ENCODE measurements at regions not wholly inside any gene's neighbourhood (a gene's known extent, or its start where the extent isn't known, plus 50 kb on each side); places are given as distances from the start of the nearest gene placed in this dataset.

- no peak overlapping the region for H3K27ac ChIP-seq
- no peaks in the 10 kb centered on the region for H3K36me3 ChIP-seq
- intact Hi-C loops (cut with DNase I), result no loop called here
- H3K4me1 ChIP-seq (replicated peaks), result no peaks in the 10 kb centered on the region
- H3K4me3 ChIP-seq, result no peak overlapping the region
- no peaks in the 10 kb centered on the region for H3K9me3 ChIP-seq
- TF ChIP-seq, protein P1, sequence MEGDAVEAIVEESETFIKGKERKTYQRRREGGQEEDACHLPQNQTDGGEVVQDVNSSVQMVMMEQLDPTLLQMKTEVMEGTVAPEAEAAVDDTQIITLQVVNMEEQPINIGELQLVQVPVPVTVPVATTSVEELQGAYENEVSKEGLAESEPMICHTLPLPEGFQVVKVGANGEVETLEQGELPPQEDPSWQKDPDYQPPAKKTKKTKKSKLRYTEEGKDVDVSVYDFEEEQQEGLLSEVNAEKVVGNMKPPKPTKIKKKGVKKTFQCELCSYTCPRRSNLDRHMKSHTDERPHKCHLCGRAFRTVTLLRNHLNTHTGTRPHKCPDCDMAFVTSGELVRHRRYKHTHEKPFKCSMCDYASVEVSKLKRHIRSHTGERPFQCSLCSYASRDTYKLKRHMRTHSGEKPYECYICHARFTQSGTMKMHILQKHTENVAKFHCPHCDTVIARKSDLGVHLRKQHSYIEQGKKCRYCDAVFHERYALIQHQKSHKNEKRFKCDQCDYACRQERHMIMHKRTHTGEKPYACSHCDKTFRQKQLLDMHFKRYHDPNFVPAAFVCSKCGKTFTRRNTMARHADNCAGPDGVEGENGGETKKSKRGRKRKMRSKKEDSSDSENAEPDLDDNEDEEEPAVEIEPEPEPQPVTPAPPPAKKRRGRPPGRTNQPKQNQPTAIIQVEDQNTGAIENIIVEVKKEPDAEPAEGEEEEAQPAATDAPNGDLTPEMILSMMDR (IDR thresholded peaks at IDR 0.05), result no peak
- TF ChIP-seq POLR2A (IDR thresholded peaks at IDR 0.05) (no peak), POLR2AphosphoS5 (IDR thresholded peaks at IDR 0.05) (no peak)
- WGBS, result 12% methylated on average over 1 of the region's 1 CpG
- no peak for DNase-seq (ENCODE audit: low spot score)
- no peaks in the 10 kb centered on the region for H3K27me3 ChIP-seq (replicated peaks; ENCODE audit: insufficient read depth)
These were observed 618.1 kb upstream of the GRIA3 start for GRCh38 chrX:122565952-122566351.

- Histone ChIP-seq H3K4me1 (replicated peaks) (no peaks in the 10 kb centered on the region), H3K9me3 (no peaks in the 10 kb centered on the region)
These were observed 617.7 kb upstream of the GRIA3 start for GRCh38 chrX:122566401-122566800.

DNA sequence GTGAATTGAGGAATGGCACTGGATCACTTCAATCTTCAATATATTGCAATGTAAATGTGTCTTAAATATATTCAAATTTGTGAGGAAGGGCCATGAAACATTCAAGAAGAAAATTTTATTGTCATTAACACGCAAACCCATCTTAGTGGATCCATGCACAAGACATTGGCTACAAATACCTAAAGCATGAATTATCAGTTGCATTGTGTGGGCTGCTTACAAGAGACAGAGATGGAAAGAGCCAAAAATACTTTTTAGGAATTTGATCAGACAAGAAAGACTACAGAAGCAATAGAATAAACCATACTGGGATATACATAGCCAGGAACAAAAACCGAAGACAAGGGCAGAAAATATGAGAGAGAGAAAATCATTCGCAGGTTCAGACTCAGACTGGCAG is 616.2 kb upstream of the GRIA3 start:
- H3K4me1 ChIP-seq (replicated peaks), result no peaks in the 10 kb centered on the region
- H3K27ac ChIP-seq, result no peak overlapping the region
- H3K27me3 ChIP-seq (replicated peaks; ENCODE audit: insufficient read depth), result no peaks in the 10 kb centered on the region
- H3K4me3 ChIP-seq, result no peak overlapping the region
- H3K36me3 ChIP-seq, result no peaks in the 10 kb centered on the region
- no peak for TF ChIP-seq POLR2A (IDR thresholded peaks at IDR 0.05)
- TF ChIP-seq, protein P1 (IDR thresholded peaks at IDR 0.05), result no peak
- no peak for TF ChIP-seq POLR2AphosphoS5 (IDR thresholded peaks at IDR 0.05)
- DNase-seq (ENCODE audit: low spot score), result no peak
- intact Hi-C loops (cut with DNase I), result no loop called here
- H3K9me3 ChIP-seq, result no peaks in the 10 kb centered on the region
- 71% methylated on average over 3 of the region's 3 CpGs for WGBS

More at GRCh38 chrX:122566401-122566800, 617.7 kb upstream of the GRIA3 start:
- H3K27ac ChIP-seq, result no peak overlapping the region
- H3K4me3 ChIP-seq, result no peak overlapping the region
- H3K27me3 ChIP-seq (replicated peaks; ENCODE audit: insufficient read depth), result no peaks in the 10 kb centered on the region
- no peak for DNase-seq (ENCODE audit: low spot score)
- intact Hi-C loops (cut with DNase I), result no loop called here
- TF ChIP-seq POLR2A (IDR thresholded peaks at IDR 0.05) (no peak), POLR2AphosphoS5 (IDR thresholded peaks at IDR 0.05) (no peak)
- TF ChIP-seq, protein P1 (IDR thresholded peaks at IDR 0.05), result no peak
- H3K36me3 ChIP-seq, result no peaks in the 10 kb centered on the region

DNA sequence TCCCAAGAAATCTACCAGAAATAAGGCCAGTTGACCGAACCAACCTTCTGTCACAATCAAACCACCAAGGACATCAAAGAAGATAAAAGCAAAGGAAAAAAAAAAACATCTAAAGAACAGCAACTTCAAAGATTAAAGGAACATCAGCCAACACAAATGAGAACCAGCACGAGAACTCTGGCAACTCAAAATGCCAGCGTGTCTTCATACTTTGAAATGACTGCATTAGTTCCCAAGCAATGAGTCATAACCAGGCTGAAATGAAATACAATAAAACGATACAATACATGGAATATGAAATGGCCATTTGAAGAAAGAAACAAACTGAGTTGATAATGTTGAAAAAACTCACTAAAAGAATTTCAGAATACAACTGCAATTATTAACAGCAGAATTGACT is 611.6 kb upstream of the GRIA3 start:
- H3K9me3 ChIP-seq, result no peaks in the 10 kb centered on the region
- no peak for DNase-seq (ENCODE audit: low spot score)
- no peaks in the 10 kb centered on the region for H3K27me3 ChIP-seq (replicated peaks; ENCODE audit: insufficient read depth)
- no peak overlapping the region for H3K27ac ChIP-seq
- no peak overlapping the region for H3K4me3 ChIP-seq
- TF ChIP-seq POLR2AphosphoS5 (IDR thresholded peaks at IDR 0.05) (no peak), POLR2A (IDR thresholded peaks at IDR 0.05) (no peak)
- TF ChIP-seq, protein P1 (IDR thresholded peaks at IDR 0.05), result no peak
- no peaks in the 10 kb centered on the region for H3K4me1 ChIP-seq (replicated peaks)
- intact Hi-C loops (cut with DNase I), result no loop called here
- no peaks in the 10 kb centered on the region for H3K36me3 ChIP-seq
- 80% methylated on average over 4 of the region's 4 CpGs for WGBS

DNA sequence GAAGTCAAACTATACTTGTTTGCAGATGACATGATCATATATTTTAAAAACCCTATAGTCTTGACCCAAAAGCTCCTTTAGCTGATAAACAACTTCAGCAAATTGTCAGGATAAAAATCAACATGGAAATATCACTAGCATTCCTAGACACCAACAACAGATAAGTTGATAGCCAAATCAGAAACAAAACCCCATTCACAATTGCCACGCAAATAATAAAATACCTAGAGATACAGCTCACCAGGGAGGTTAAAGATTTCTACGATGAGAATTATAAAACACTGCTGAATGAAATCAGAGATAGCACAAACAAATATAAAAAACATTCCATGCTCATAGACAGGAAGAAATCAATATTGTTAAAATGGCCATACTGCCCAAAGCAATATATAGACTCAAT is 605.0 kb upstream of the GRIA3 start:
- WGBS, result 60% methylated on average over 2 of the region's 2 CpGs
- TF ChIP-seq, protein P1 (IDR thresholded peaks at IDR 0.05), result no peak
- TF ChIP-seq POLR2A (IDR thresholded peaks at IDR 0.05), result no peak
- no peak for TF ChIP-seq POLR2AphosphoS5 (IDR thresholded peaks at IDR 0.05)
- no peaks in the 10 kb centered on the region for H3K36me3 ChIP-seq
- H3K27ac ChIP-seq, result no peak overlapping the region
- H3K4me3 ChIP-seq, result no peak overlapping the region
- no peaks in the 10 kb centered on the region for H3K27me3 ChIP-seq (replicated peaks; ENCODE audit: insufficient read depth)
- H3K9me3 ChIP-seq, result no peaks in the 10 kb centered on the region
- H3K4me1 ChIP-seq (replicated peaks), result no peaks in the 10 kb centered on the region
- DNase-seq (ENCODE audit: low spot score), result no peak
- intact Hi-C loops (cut with DNase I), result no loop called here

All from prostate gland (tissue), 2 donors.